BJ (cell line): ENCODE measurements at regions not wholly inside any gene's neighbourhood (a gene's known extent, or its start where the extent isn't known, plus 50 kb on each side); places are given as distances from the start of the nearest gene placed in this dataset.

Experiments
- CTCF ChIA-PET: fragments of 350-600 bp; formaldehyde crosslinking; extraction: SDS; loops from one replicate; lab custom pipeline; 2021; ENCODE audit warnings: antibody characterized with exemption, inconsistent platforms; lab: Yijun Ruan, JAX
- POLR2A ChIA-PET: fragments of 300-600 bp; sonication (Branson Sonifier 250); formaldehyde crosslinking; extraction: SDS; loops from one replicate; lab custom pipeline; 2021; ENCODE audit warnings: antibody characterized with exemption; lab: Charles Lee
- DNase-seq: peaks from one replicate; pipeline ENCODE4 v3.0.0-alpha.2; 2011; ENCODE audit warnings: low read depth
- H3K27me3 ChIP-seq: 2 replicates; pipeline ENCODE4 v1.6.0; 2011; ENCODE audit warnings: low read length; ENCODE audit not compliant: control insufficient read depth, insufficient read depth
- H3K36me3 ChIP-seq: 2 replicates; pipeline ENCODE4 v1.5.1; 2011; ENCODE audit warnings: low read length; ENCODE audit not compliant: control insufficient read depth, insufficient read depth
- H3K4me3 ChIP-seq: 2 replicates; pipeline ENCODE4 v1.5.1; 2011; ENCODE audit warnings: low read depth, mild to moderate bottlenecking, control low read depth, low read length
- CTCF ChIP-seq: IDR thresholded peaks from 2 replicates; pipeline ENCODE4 v1.5.1; 2011; ENCODE audit warnings: low read depth, mild to moderate bottlenecking, control low read depth, inconsistent platforms, low read length, moderate library complexity; ENCODE audit not compliant: insufficient read depth

- ChIA-PET POLR2A (no interaction called here), CTCF (no interaction called here)
These were observed 58.5 kb upstream of the TTC34 start for GRCh38 chr1:2859881-2860430.

GRCh38 chr1:2860476-2861142 is 59.1 kb upstream of the TTC34 start:
- DNase-seq = no peak
- TF ChIP-seq CTCF = no peak
- POLR2A ChIA-PET = no interaction called here
- CTCF ChIA-PET = no interaction called here
- Histone ChIP-seq H3K27me3 (no peaks in the 10 kb centered on the region), H3K36me3 (no peaks in the 10 kb centered on the region), H3K4me3 (no peak overlapping the region)

More at GRCh38 chr1:2859881-2860430, 58.5 kb upstream of the TTC34 start:
- H3K27me3 ChIP-seq = no peaks in the 10 kb centered on the region
- TF ChIP-seq CTCF = no peak
- no peaks in the 10 kb centered on the region for H3K36me3 ChIP-seq
- DNase-seq = no peak
- H3K4me3 ChIP-seq = no peak overlapping the region

DNA sequence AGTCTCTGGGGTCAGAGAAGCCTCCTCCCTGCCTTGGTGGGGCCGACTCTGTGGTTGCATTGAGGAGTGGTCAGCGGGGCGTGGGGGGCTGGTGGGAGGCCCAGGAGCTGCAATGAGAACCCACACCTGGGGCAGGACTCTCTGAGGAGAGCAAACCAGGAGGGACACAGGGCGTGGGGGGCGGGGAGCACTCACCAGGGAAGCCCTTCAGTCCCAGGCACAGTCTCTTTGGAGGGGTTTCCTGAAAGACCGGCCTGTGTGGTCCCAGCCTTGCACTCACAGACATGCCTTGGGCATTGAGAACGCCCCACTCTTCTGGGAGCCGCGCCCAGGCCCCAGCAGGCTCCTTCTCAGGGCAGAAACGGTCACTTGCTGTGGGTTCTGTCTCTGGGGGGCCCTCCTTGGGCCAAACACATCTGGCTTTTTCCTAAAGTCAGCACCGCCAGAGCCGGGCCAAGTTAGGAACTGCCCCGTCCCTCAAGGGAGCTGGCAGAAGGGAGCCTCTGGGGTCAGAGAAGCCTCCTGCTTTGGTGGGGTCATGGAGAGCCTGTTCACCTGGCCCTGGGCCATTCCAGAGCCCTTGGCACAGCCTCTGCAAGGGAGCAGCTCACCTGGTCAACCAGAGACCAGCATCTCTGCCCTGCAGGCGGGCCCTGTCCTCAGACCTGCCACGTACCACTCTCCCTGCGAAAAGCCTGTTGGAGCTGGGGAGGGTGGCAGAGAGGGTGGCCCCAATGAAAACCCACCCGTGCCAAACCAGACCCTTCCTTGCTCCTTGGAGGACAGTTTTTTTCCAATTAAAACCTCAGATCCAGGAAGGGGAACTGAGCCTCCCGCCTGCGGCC is 59.9 kb upstream of the TTC34 start:
- no peak for TF ChIP-seq CTCF
- H3K27me3 ChIP-seq = no peaks in the 10 kb centered on the region
- no peak for DNase-seq
- H3K4me3 ChIP-seq = no peak overlapping the region
- ChIA-PET POLR2A (no interaction called here), CTCF (no interaction called here)
- H3K36me3 ChIP-seq = no peaks in the 10 kb centered on the region

DNA sequence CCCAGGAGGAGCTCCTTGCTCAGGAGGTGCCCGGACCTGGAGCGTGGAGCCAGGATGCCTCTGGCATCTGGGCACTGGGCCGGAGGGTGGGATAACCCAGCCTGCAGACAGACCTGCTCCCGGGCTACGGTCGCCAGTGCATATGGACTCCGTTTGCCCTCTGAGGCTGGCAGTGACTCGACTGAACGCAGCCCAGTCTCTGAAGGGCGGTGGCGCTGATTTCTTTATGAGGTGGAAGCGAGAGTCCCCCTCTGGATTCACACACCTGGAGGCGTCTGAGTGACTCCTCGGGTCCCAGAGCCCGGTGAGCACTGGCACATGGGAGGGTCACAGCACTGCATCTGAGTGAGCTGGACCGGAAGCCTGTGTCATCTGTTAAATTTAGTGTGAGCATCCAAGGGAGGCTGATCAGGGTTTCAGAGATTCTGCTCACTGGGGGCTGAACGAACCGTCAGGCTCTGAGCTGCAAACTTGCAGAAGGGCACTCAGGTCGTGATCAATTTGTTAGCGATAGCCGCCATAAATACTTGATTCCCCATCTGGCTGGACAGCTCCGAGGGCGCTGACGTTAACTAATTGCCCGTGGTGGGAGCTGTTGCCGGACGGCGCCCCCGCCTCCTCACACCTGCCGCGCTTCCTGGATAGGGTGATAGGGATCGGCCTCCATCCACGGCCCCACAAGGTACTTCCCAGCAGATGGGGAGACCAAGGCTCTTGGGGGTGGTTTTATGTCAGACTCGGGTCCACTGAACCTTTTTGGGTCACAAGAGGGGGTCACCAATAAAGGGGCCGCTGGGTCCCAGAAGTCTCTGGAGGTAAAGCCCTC is 60.7 kb upstream of the TTC34 start:
- H3K4me3 ChIP-seq = no peak overlapping the region
- ChIA-PET CTCF (no interaction called here), POLR2A (no interaction called here)
- no peak for DNase-seq
- no peaks in the 10 kb centered on the region for H3K36me3 ChIP-seq
- TF ChIP-seq CTCF = no peak
- no peaks in the 10 kb centered on the region for H3K27me3 ChIP-seq
